H1 (cell line): ENCODE measurements at regions not wholly inside any gene's neighbourhood (a gene's known extent, or its start where the extent isn't known, plus 50 kb on each side); places are given as distances from the start of the nearest gene placed in this dataset.

Source experiments
- CTCF ChIA-PET: fragments of 300-600 bp; sonication (Branson Sonifier 250); formaldehyde crosslinking; loops from one replicate; lab custom pipeline; 2021; ENCODE audit not compliant: partially characterized antibody; lab: Charles Lee
- POLR2A ChIA-PET: fragments of 300-600 bp; sonication (Branson Sonifier 250); formaldehyde crosslinking; loops from one replicate; lab custom pipeline; 2021; ENCODE audit warnings: inconsistent platforms; ENCODE audit not compliant: partially characterized antibody; lab: Charles Lee
- DNase-seq, 2 experiments: peaks; one replicate each; pipeline versions ENCODE4 v3.0.0 to v3.0.0-alpha.2; 2010 to 2022; ENCODE audit warnings: low spot score in 2 of 2, low read depth in 1 of 2, mixed read lengths in 1 of 2
- FAIRE-seq: peaks from 2 replicates; lab custom pipeline; 2011; peaks lifted over from hg19 to GRCh38; lab: Jason Lieb, UNC
- H2AFZ ChIP-seq: 2 replicates; pipeline ENCODE4 v1.8.1; 2012; ENCODE audit warnings: low read length, inconsistent platforms
- H2AK5ac ChIP-seq: 2 replicates; pipeline ENCODE4 v1.6.1; 2013; ENCODE audit warnings: low read depth, low read length
- H2BK120ac ChIP-seq: replicated peaks from 2 replicates; pipeline ENCODE3; 2013; ENCODE audit warnings: low read depth, low read length, inconsistent platforms
- H2BK12ac ChIP-seq: 2 replicates; pipeline ENCODE4 v1.6.1; 2013; ENCODE audit warnings: low read depth, low read length
- H2BK15ac ChIP-seq: 2 replicates; pipeline ENCODE4 v1.6.1; 2013; ENCODE audit warnings: low read length
- H2BK20ac ChIP-seq: 2 replicates; pipeline ENCODE4 v1.6.1; 2013; ENCODE audit warnings: low read length
- H2BK5ac ChIP-seq: 2 replicates; pipeline ENCODE4 v1.6.1; 2013; ENCODE audit warnings: low read depth, low read length
- H3K14ac ChIP-seq: 2 replicates; pipeline ENCODE4 v1.6.1; 2013; ENCODE audit warnings: inconsistent platforms; ENCODE audit not compliant: insufficient read length
- H3K18ac ChIP-seq: 2 replicates; pipeline ENCODE4 v1.6.1; 2013; ENCODE audit warnings: low read length; ENCODE audit errors: extremely low read depth
- H3K23ac ChIP-seq: 2 replicates; pipeline ENCODE4 v1.6.1; 2013; ENCODE audit warnings: inconsistent platforms; ENCODE audit not compliant: insufficient read length
- H3K23me2 ChIP-seq: 2 replicates; pipeline ENCODE4 v1.6.1; 2013; ENCODE audit warnings: low read depth, low read length
- H3K27ac ChIP-seq: 2 replicates; pipeline ENCODE4 v1.6.1; 2011; ENCODE audit warnings: low read depth, low read length, inconsistent platforms
- H3K27me3 ChIP-seq, 4 experiments: replicated peaks in 1 of 4; 1 replicate in 1 of 4; 2 replicates in 3 of 4; pipeline versions ENCODE4 v1.6.1 to v1.8.1; 2011 to 2013; ENCODE audit warnings: low read length in 3 of 4, mild to moderate bottlenecking in 3 of 4, inconsistent platforms in 2 of 4, mixed read lengths in 2 of 4, moderate library complexity in 1 of 4; ENCODE audit not compliant: control insufficient read depth in 3 of 4, insufficient read depth in 3 of 4; ENCODE audit errors: extremely low read depth in 1 of 4
- H3K36me3 ChIP-seq, 4 experiments: 2 replicates each; pipeline versions ENCODE4 v1.6.1 to v1.8.1; 2011 to 2013; ENCODE audit warnings: mild to moderate bottlenecking in 4 of 4, low read length in 3 of 4, moderate library complexity in 2 of 4, control low read depth in 1 of 4, inconsistent platforms in 1 of 4; ENCODE audit not compliant: insufficient read depth in 4 of 4, control insufficient read depth in 2 of 4
- H3K4ac ChIP-seq: replicated peaks from 2 replicates; pipeline ENCODE3; 2013; ENCODE audit warnings: low read length, low read depth, mixed read lengths, inconsistent platforms; ENCODE audit not compliant: insufficient read length
- H3K4me1 ChIP-seq, 4 experiments: replicated peaks in 1 of 4; 1 replicate in 1 of 4; 2 replicates in 3 of 4; pipeline versions ENCODE4 v1.6.1 to v1.8.1; 2011 to 2013; ENCODE audit warnings: low read length in 3 of 4, inconsistent platforms in 2 of 4, mixed read lengths in 1 of 4; ENCODE audit not compliant: insufficient read depth in 4 of 4, control insufficient read depth in 3 of 4
- H3K4me2 ChIP-seq, 2 experiments: 2 replicates each; pipeline versions ENCODE4 v1.6.1 to v1.8.1; 2011 to 2013; ENCODE audit warnings: low read depth in 2 of 2, low read length in 2 of 2, control low read depth in 1 of 2, inconsistent platforms in 1 of 2, mild to moderate bottlenecking in 1 of 2; ENCODE audit not compliant: insufficient read depth in 1 of 2
- H3K4me3 ChIP-seq, 4 experiments: fragments of 200-600, 300-600 bp in 1 of 4; sonication (generic), shearing (Covaris generic), sonication (Bioruptor Twin) in 1 of 4; 2 replicates each; pipeline versions ENCODE4 v1.5.1 to v1.8.1; 2011 to 2016; ENCODE audit warnings: low read length in 4 of 4, low read depth in 3 of 4, control low read depth in 2 of 4, inconsistent platforms in 2 of 4, mild to moderate bottlenecking in 2 of 4, mixed read lengths in 1 of 4, moderate library complexity in 1 of 4; ENCODE audit not compliant: insufficient read depth in 2 of 4; ENCODE audit errors: extremely low read depth in 1 of 4
- H3K56ac ChIP-seq: replicated peaks from 2 replicates; pipeline ENCODE3; 2013; ENCODE audit warnings: low read depth, mild to moderate bottlenecking, mixed read lengths, low read length, inconsistent platforms; ENCODE audit not compliant: insufficient read length
- H3K79me1 ChIP-seq: 2 replicates; pipeline ENCODE4 v1.6.1; 2013; ENCODE audit warnings: low read depth, low read length, control low read depth
- H3K79me2 ChIP-seq, 2 experiments: 2 replicates each; pipeline versions ENCODE4 v1.6.1 to v1.8.1; 2012 to 2013; ENCODE audit warnings: low read length in 2 of 2, mild to moderate bottlenecking in 2 of 2, inconsistent platforms in 1 of 2; ENCODE audit not compliant: insufficient read depth in 2 of 2, control insufficient read depth in 1 of 2
- H3K9ac ChIP-seq, 4 experiments: replicated peaks in 1 of 4; 1 replicate in 1 of 4; 2 replicates in 3 of 4; pipeline versions ENCODE4 v1.6.1 to v1.8.1; 2011 to 2013; ENCODE audit warnings: low read depth in 3 of 4, low read length in 3 of 4, control low read depth in 2 of 4, mild to moderate bottlenecking in 2 of 4, moderate library complexity in 2 of 4, inconsistent platforms in 1 of 4; ENCODE audit errors: extremely low read depth in 1 of 4
- H3K9me3 ChIP-seq, 2 experiments: 2 replicates each; pipeline versions ENCODE4 v1.6.1 to v1.8.1; 2012 to 2013; ENCODE audit warnings: mild to moderate bottlenecking in 2 of 2, moderate library complexity in 2 of 2, control low read depth in 1 of 2, inconsistent platforms in 1 of 2, low read depth in 1 of 2, low read length in 1 of 2, mixed read lengths in 1 of 2; ENCODE audit not compliant: insufficient read depth in 2 of 2
- H4K20me1 ChIP-seq, 2 experiments: replicated peaks in 1 of 2; 2 replicates each; pipeline versions ENCODE3 to v1.8.1; 2011 to 2013; ENCODE audit warnings: inconsistent platforms in 2 of 2, low read length in 2 of 2, mild to moderate bottlenecking in 1 of 2; ENCODE audit not compliant: insufficient read depth in 2 of 2, control insufficient read depth in 1 of 2
- H4K5ac ChIP-seq: 2 replicates; pipeline ENCODE4 v1.6.1; 2013; ENCODE audit warnings: low read length, low read depth, mixed read lengths, inconsistent platforms; ENCODE audit not compliant: insufficient read length
- H4K8ac ChIP-seq: 2 replicates; pipeline ENCODE4 v1.8.0; 2013; ENCODE audit warnings: mild to moderate bottlenecking, moderate library complexity, low read length, inconsistent platforms; ENCODE audit not compliant: insufficient read depth; ENCODE audit errors: extremely low read depth
- H4K91ac ChIP-seq: replicated peaks from 2 replicates; pipeline ENCODE3; 2013; ENCODE audit warnings: low read length, mixed read lengths, inconsistent platforms; ENCODE audit not compliant: insufficient read length
- CBX5 ChIP-seq: fragments of 300-800, 300-1000 bp; sonication (generic); IDR thresholded peaks from 2 replicates; pipeline ENCODE4 v1.7.1; 2016; ENCODE audit warnings: antibody characterized with exemption, low read length, low read depth
- EP300 ChIP-seq, 2 experiments: IDR thresholded peaks; 1 replicate in 1 of 2; 2 replicates in 1 of 2; pipeline ENCODE4 v1.6.1; 2011 to 2012; ENCODE audit warnings: low read depth in 2 of 2, low read length in 2 of 2, mild to moderate bottlenecking in 2 of 2, borderline replicate concordance in 1 of 2, inconsistent platforms in 1 of 2, moderate library complexity in 1 of 2
- EZH2 ChIP-seq: fragments of 200-600 bp; sonication (generic); IDR thresholded peaks from 2 replicates; pipeline ENCODE4 v1.7.1; 2012; ENCODE audit warnings: low read depth, mild to moderate bottlenecking, moderate library complexity, low read length, inconsistent platforms; ENCODE audit not compliant: severe bottlenecking
- SIX5 ChIP-seq: IDR thresholded peaks from 2 replicates; pipeline ENCODE4 v1.6.1; 2011; ENCODE audit warnings: mild to moderate bottlenecking, low read depth, low read length
- WGBS, 2 experiments: shearing (Covaris generic) in 1 of 2; methylation state at CpG; one replicate each; pipeline versions ENCODE4 v1.1.6 to v1.1.7; 2013 to 2015; ENCODE audit warnings: low lambda C conversion rate in 2 of 2, mixed read lengths in 2 of 2, inconsistent platforms in 1 of 2, low coverage in 1 of 2, missing lambda C conversion rate in 1 of 2; ENCODE audit not compliant: insufficient replicate concordance in 2 of 2, insufficient coverage in 1 of 2, insufficient read length in 1 of 2; ENCODE audit errors: extremely low coverage in 1 of 2, missing lambda C conversion rate in 1 of 2; 5-methylcytosine and 5-hydroxymethylcytosine counted together

- Histone ChIP-seq H3K23me2 (peaks cover 2% of the 10 kb centered on the region; the same call in 1 of the 2 replicates), H3K4ac (no peak overlapping the region), H3K9ac (no peak overlapping the region), H3K18ac (no peak overlapping the region), H3K4me2 (no peak overlapping the region), H2BK12ac (no peak overlapping the region), H3K79me1 (no peaks in the 10 kb centered on the region), H3K4me3 (no peak overlapping the region), H3K36me3 (no peaks in the 10 kb centered on the region), H2AK5ac (no peak overlapping the region), H3K9me3 (no peaks in the 10 kb centered on the region), H3K14ac (no peak overlapping the region), H2BK120ac (no peak overlapping the region), H2BK20ac (no peak overlapping the region), H3K27ac (no peak overlapping the region), H2BK5ac (no peak overlapping the region), H4K20me1 (no peaks in the 10 kb centered on the region), H4K8ac (no peak overlapping the region), H2BK15ac (no peak overlapping the region), H4K5ac (no peak overlapping the region), H3K27me3 (no peaks in the 10 kb centered on the region), H3K79me2 (no peaks in the 10 kb centered on the region), H3K4me1 (no peaks in the 10 kb centered on the region), H3K23ac (no peak overlapping the region), H2AFZ (no peak overlapping the region), H4K91ac (no peak overlapping the region), H3K56ac (no peak overlapping the region)
- ChIA-PET CTCF (no interaction called here), POLR2A (no interaction called here)
- 89% methylated on average over 10 of the region's 10 CpGs; no CpG with 5 or more reads in 1 of the 2 experiments for whole genome bisulfite sequencing, 2 experiments
- TF ChIP-seq CBX5 (no peak), EZH2 (no peak), SIX5 (no peak), EP300 (IDR thresholded peaks at IDR 0.05; ENCODE audit: borderline replicate concordance in 1 of 2, low read depth in 2 of 2, low read length in 2 of 2) (no peak)
- no peak for FAIRE-seq
- no peak for DNase-seq
These were observed 55.1 kb upstream of the DBX2 start for GRCh38 chr12:45105996-45106395.
